ENCODE measurements at regions not wholly inside any gene's neighbourhood (a gene's known extent, or its start where the extent isn't known, plus 50 kb on each side); places are given as distances from the start of the nearest gene placed in this dataset.

- no peak for TF ChIP-seq POLR2AphosphoS5 (IDR thresholded peaks at IDR 0.05)
- TF ChIP-seq POLR2A (IDR thresholded peaks at IDR 0.05), result no peak
- no peak for TF ChIP-seq CTCF (IDR thresholded peaks at IDR 0.05)
- Histone ChIP-seq H3K4me3 (no peak overlapping the region), H3K27me3 (no peaks in the 10 kb centered on the region), H3K4me1 (no peaks in the 10 kb centered on the region), H3K27ac (no peak overlapping the region), H3K36me3 (no peaks in the 10 kb centered on the region), H3K9me3 (no peaks in the 10 kb centered on the region)
- DNase-seq (ENCODE audit: low spot score in 2 of 2), result no peak
- intact Hi-C loops (cut with DNase I; ENCODE audit: low total_unique reads), result loop anchor here (5.0 kb wide), 1 partner anchor 640 kb away; no protein-coding TSS in a partner anchor
Measured at GRCh38 chr4:35247047-35247446, 997.3 kb downstream of the ARAP2 start.

GRCh38 chr4:35250331-35250730 is 994.0 kb downstream of the ARAP2 start:
- Histone ChIP-seq H3K36me3 (no peaks in the 10 kb centered on the region), H3K27ac (no peak overlapping the region), H3K4me1 (no peaks in the 10 kb centered on the region), H3K9me3 (no peaks in the 10 kb centered on the region), H3K27me3 (no peaks in the 10 kb centered on the region), H3K4me3 (no peak overlapping the region)
- TF ChIP-seq POLR2A (IDR thresholded peaks at IDR 0.05), result no peak
- no peak for TF ChIP-seq CTCF (IDR thresholded peaks at IDR 0.05)
- TF ChIP-seq POLR2AphosphoS5 (IDR thresholded peaks at IDR 0.05), result no peak
- DNase-seq (ENCODE audit: low spot score in 2 of 2), result no peak
- intact Hi-C loops (cut with DNase I; ENCODE audit: low total_unique reads), result no loop called here

GRCh38 chr4:35250761-35251160 is 993.6 kb downstream of the ARAP2 start:
- no peak overlapping the region for H3K4me3 ChIP-seq
- intact Hi-C loops (cut with DNase I; ENCODE audit: low total_unique reads), result no loop called here
- no peaks in the 10 kb centered on the region for H3K36me3 ChIP-seq
- H3K4me1 ChIP-seq, result no peaks in the 10 kb centered on the region
- H3K27me3 ChIP-seq, result no peaks in the 10 kb centered on the region
- TF ChIP-seq POLR2AphosphoS5 (IDR thresholded peaks at IDR 0.05) (no peak), CTCF (IDR thresholded peaks at IDR 0.05) (no peak), POLR2A (IDR thresholded peaks at IDR 0.05) (no peak)
- H3K9me3 ChIP-seq, result no peaks in the 10 kb centered on the region
- H3K27ac ChIP-seq, result no peak overlapping the region
- DNase-seq (ENCODE audit: low spot score in 2 of 2), result no peak

- DNase-seq (ENCODE audit: low spot score in 2 of 2), result no peak
- intact Hi-C loops (cut with DNase I; ENCODE audit: low total_unique reads), result no loop called here
- H3K4me1 ChIP-seq, result no peaks in the 10 kb centered on the region
Measured at GRCh38 chr4:35252071-35252470, 992.2 kb downstream of the ARAP2 start.

GRCh38 chr4:35252866-35253265 is 991.4 kb downstream of the ARAP2 start:
- Histone ChIP-seq H3K27me3 (no peaks in the 10 kb centered on the region), H3K4me1 (no peaks in the 10 kb centered on the region), H3K27ac (no peak overlapping the region), H3K36me3 (no peaks in the 10 kb centered on the region), H3K9me3 (no peaks in the 10 kb centered on the region), H3K4me3 (no peak overlapping the region)
- intact Hi-C loops (cut with DNase I; ENCODE audit: low total_unique reads), result no loop called here
- TF ChIP-seq POLR2A (IDR thresholded peaks at IDR 0.05) (no peak), CTCF (IDR thresholded peaks at IDR 0.05) (no peak), POLR2AphosphoS5 (IDR thresholded peaks at IDR 0.05) (no peak)
- DNase-seq (ENCODE audit: low spot score in 2 of 2), result no peak

More at GRCh38 chr4:35252071-35252470, 992.2 kb downstream of the ARAP2 start:
- Histone ChIP-seq H3K9me3 (no peaks in the 10 kb centered on the region), H3K4me3 (no peak overlapping the region), H3K27ac (no peak overlapping the region), H3K36me3 (no peaks in the 10 kb centered on the region), H3K27me3 (no peaks in the 10 kb centered on the region)
- TF ChIP-seq POLR2A (IDR thresholded peaks at IDR 0.05) (no peak), CTCF (IDR thresholded peaks at IDR 0.05) (no peak), POLR2AphosphoS5 (IDR thresholded peaks at IDR 0.05) (no peak)
